Peyer's patch (tissue), 4 donors: ENCODE measurements at regions not wholly inside any gene's neighbourhood (a gene's known extent, or its start where the extent isn't known, plus 50 kb on each side); places are given as distances from the start of the nearest gene placed in this dataset.
"Not testable (repeated sequence)": the region's sequence is repeated elsewhere in the genome, so short reads cannot be mapped to it uniquely, and the experiment has no call there.

ENCODE experiments used
- DNase-seq, 3 donors: peaks; one replicate each; pipeline ENCODE4 v3.0.0-alpha.2; 2017 to 2019
- H3K27ac ChIP-seq, 4 donors: fragments of 200-600 bp; sonication (generic); one replicate each; pipeline ENCODE4 v1.5.1; 2016 to 2019
- H3K27me3 ChIP-seq, 2 donors: fragments of 200-600 bp; sonication (generic); one replicate each; pipeline ENCODE4 v1.5.1; 2019
- H3K36me3 ChIP-seq, 3 donors: fragments of 200-600 bp; sonication (generic); one replicate each; pipeline ENCODE4 v1.5.1; 2016 to 2019
- H3K4me1 ChIP-seq, 4 donors: fragments of 200-600 bp; sonication (generic); one replicate each; pipeline ENCODE4 v1.5.1; 2016 to 2019
- H3K4me3 ChIP-seq, 4 donors: fragments of 200-600 bp; sonication (generic); 1 replicate in 3 of 4; 2 replicates in 1 of 4; pipeline ENCODE4 v1.5.1; 2016 to 2019; ENCODE audit warnings: mild to moderate bottlenecking in 1 of 4
- H3K9me3 ChIP-seq, 4 donors: fragments of 200-600 bp; sonication (generic); one replicate each; pipeline ENCODE4 v1.5.1; 2016 to 2019; ENCODE audit warnings: mild to moderate bottlenecking in 1 of 4
- CTCF ChIP-seq, 6 experiments: fragments of 450-650 bp in 4 of 6; fragments of 200-600 bp in 2 of 6; sonication (generic) in 1 of 6; IDR thresholded peaks; one replicate each; pipeline ENCODE4 v1.5.1; 2017 to 2019; ENCODE audit warnings: antibody characterized with exemption in 6 of 6, mild to moderate bottlenecking in 3 of 6, moderate library complexity in 1 of 6
- POLR2A ChIP-seq, 2 donors: fragments of 450-650 bp; IDR thresholded peaks; one replicate each; pipeline ENCODE4 v1.5.1; 2017; ENCODE audit warnings: antibody characterized with exemption in 2 of 2, mild to moderate bottlenecking in 2 of 2, moderate library complexity in 2 of 2

GRCh38 chr15:32536507-32537172 lies 56.6 kb upstream of the GOLGA8N start:
- H3K27me3 ChIP-seq, H3K4me1 ChIP-seq, H3K36me3 ChIP-seq, H3K9me3 ChIP-seq: not testable (repeated sequence)
- peak overlapping the region; percentile 45 to 58 (median 54) for H3K4me3 ChIP-seq
- TF ChIP-seq CTCF (IDR thresholded peaks at IDR 0.05) (peak in 2 of 6 experiments; percentile 11 to 12), POLR2A (IDR thresholded peaks at IDR 0.05) (peak; percentile 25 to 30)
- peak overlapping the region; percentile 77 to 84 (median 83) for H3K27ac ChIP-seq
- peak; percentile 32 to 70 (median 39) for DNase-seq

- not testable (repeated sequence) for DNase-seq, H3K4me3 ChIP-seq
Observed at GRCh38 chr15:32536057-32536493, 57.2 kb upstream of the GOLGA8N start.

GRCh38 chr15:32535150-32535898 lies 57.9 kb upstream of the GOLGA8N start:
- DNase-seq, H3K36me3 ChIP-seq, H3K27me3 ChIP-seq, H3K4me1 ChIP-seq, H3K4me3 ChIP-seq, H3K27ac ChIP-seq, H3K9me3 ChIP-seq: not testable (repeated sequence)

More at GRCh38 chr15:32536057-32536493, 57.2 kb upstream of the GOLGA8N start:
- H3K27me3 ChIP-seq, H3K36me3 ChIP-seq, H3K27ac ChIP-seq, H3K9me3 ChIP-seq, H3K4me1 ChIP-seq: not testable (repeated sequence)

GRCh38 chr15:32522900-32523299 lies 67.5 kb upstream of the GOLGA8O start:
- DNase-seq, H3K4me1 ChIP-seq, H3K4me3 ChIP-seq, H3K9me3 ChIP-seq, H3K27me3 ChIP-seq, H3K27ac ChIP-seq: not testable (repeated sequence)
- H3K36me3 ChIP-seq = peaks cover 0 to 11% (median 0%) of the 10 kb centered on the region in 3 donors

GRCh38 chr15:32522421-32522820 lies 67.0 kb upstream of the GOLGA8O start:
- not testable (repeated sequence) for H3K9me3 ChIP-seq, H3K4me1 ChIP-seq, DNase-seq, H3K27ac ChIP-seq, H3K27me3 ChIP-seq, H3K4me3 ChIP-seq
- H3K36me3 ChIP-seq = peaks cover 0 to 11% (median 0%) of the 10 kb centered on the region in 3 donors

GRCh38 chr15:32518976-32519375 lies 63.5 kb upstream of the GOLGA8O start:
- not testable (repeated sequence) for H3K9me3 ChIP-seq

GRCh38 chr15:32518013-32518412 lies 62.6 kb upstream of the GOLGA8O start:
- H3K4me1 ChIP-seq, H3K9me3 ChIP-seq, H3K27me3 ChIP-seq, H3K4me3 ChIP-seq, H3K27ac ChIP-seq, DNase-seq: not testable (repeated sequence)
- H3K36me3 ChIP-seq = peaks cover 0 to 11% (median 0%) of the 10 kb centered on the region in 3 donors

More at GRCh38 chr15:32518976-32519375, 63.5 kb upstream of the GOLGA8O start:
- not testable (repeated sequence) for H3K27me3 ChIP-seq, H3K4me3 ChIP-seq, H3K4me1 ChIP-seq, DNase-seq, H3K27ac ChIP-seq
- H3K36me3 ChIP-seq = peaks cover 0 to 11% (median 0%) of the 10 kb centered on the region in 3 donors

GRCh38 chr15:32516954-32517353 lies 61.5 kb upstream of the GOLGA8O start:
- not testable (repeated sequence) for H3K9me3 ChIP-seq, H3K4me3 ChIP-seq, H3K36me3 ChIP-seq, H3K4me1 ChIP-seq, H3K27me3 ChIP-seq, H3K27ac ChIP-seq, DNase-seq

- H3K9me3 ChIP-seq, H3K27ac ChIP-seq, H3K4me3 ChIP-seq, H3K4me1 ChIP-seq, H3K27me3 ChIP-seq, DNase-seq, H3K36me3 ChIP-seq: not testable (repeated sequence)
Observed at GRCh38 chr15:32513378-32513777, 57.9 kb upstream of the GOLGA8O start.

- not testable (repeated sequence) for H3K4me1 ChIP-seq, DNase-seq, H3K36me3 ChIP-seq, H3K27me3 ChIP-seq, H3K4me3 ChIP-seq, H3K27ac ChIP-seq, H3K9me3 ChIP-seq
Observed at GRCh38 chr15:32510027-32510426, 54.6 kb upstream of the GOLGA8O start.

- H3K36me3 ChIP-seq, H3K27me3 ChIP-seq, H3K4me1 ChIP-seq, H3K27ac ChIP-seq, DNase-seq, H3K4me3 ChIP-seq, H3K9me3 ChIP-seq: not testable (repeated sequence)
Observed at GRCh38 chr15:32508081-32508480, 52.6 kb upstream of the GOLGA8O start.

- DNase-seq, H3K27ac ChIP-seq, H3K4me1 ChIP-seq, H3K27me3 ChIP-seq, H3K9me3 ChIP-seq, H3K36me3 ChIP-seq, H3K4me3 ChIP-seq: not testable (repeated sequence)
Observed at GRCh38 chr15:32506787-32507186, 51.4 kb upstream of the GOLGA8O start.

- DNase-seq, H3K27ac ChIP-seq, H3K4me3 ChIP-seq, H3K9me3 ChIP-seq, H3K4me1 ChIP-seq, H3K27me3 ChIP-seq, H3K36me3 ChIP-seq: not testable (repeated sequence)
Observed at GRCh38 chr15:32505633-32506032, 50.2 kb upstream of the GOLGA8O start.
